PC-9 (cell line): ENCODE measurements at regions not wholly inside any gene's neighbourhood (a gene's known extent, or its start where the extent isn't known, plus 50 kb on each side); places are given as distances from the start of the nearest gene placed in this dataset.

Experiments
- CTCF ChIP-seq: fragments of 200-600 bp; sonication (generic); conservative IDR thresholded peaks from 2 replicates; pipeline ENCODE4 v1.6.1; 2017; ENCODE audit warnings: mixed run types, antibody characterized with exemption, mild to moderate bottlenecking, moderate library complexity
- EZH2 ChIP-seq: fragments of 200-600 bp; sonication (generic); IDR thresholded peaks from 2 replicates; pipeline ENCODE4 v1.8.0; 2017; ENCODE audit warnings: antibody characterized with exemption, low read depth

- TF ChIP-seq CTCF, result no peak
- TF ChIP-seq EZH2, result no peak
These were observed 269.8 kb downstream of the HACE1 start for GRCh38 chr6:104589940-104590339.
